ENCODE measurements at regions not wholly inside any gene's neighbourhood (a gene's known extent, or its start where the extent isn't known, plus 50 kb on each side); places are given as distances from the start of the nearest gene placed in this dataset.

GRCh38 chr3:107428051-107428858 lies 51.0 kb downstream of the CCDC54 start:
- H3K4me1 ChIP-seq (replicated peaks in 1 of 2) = peaks cover 12 to 18% of the 10 kb centered on the region in 2 donors
- in situ Hi-C loops (cut with MboI; ENCODE audit: low pct_unique_long_range_greater_than_20kb in 2 of 9, low sequenced_read_pairs in 9 of 9, unreplicated experiment in 9 of 9) = no loop called here
- H3K27ac ChIP-seq = no peak overlapping the region
- no peak overlapping the region for H3K4me3 ChIP-seq
- no peak for ATAC-seq (replicated peaks in 6 of 8)
- 67 to 100% (median 80%) methylated on average over 1 to 4 of the region's 4 CpGs for WGBS, 10 experiments

GRCh38 chr3:107429320-107430181 lies 52.3 kb downstream of the CCDC54 start:
- 0 to 36% (median 10%) methylated on average over 1 to 28 of the region's 37 CpGs for WGBS, 10 experiments
- H3K4me1 ChIP-seq (replicated peaks in 1 of 2) = peaks cover 12 to 18% of the 10 kb centered on the region in 2 donors
- H3K4me3 ChIP-seq = peak overlapping the region; percentile 14 to 34 (median 29)
- in situ Hi-C loops (cut with MboI; ENCODE audit: low pct_unique_long_range_greater_than_20kb in 2 of 9, low sequenced_read_pairs in 9 of 9, unreplicated experiment in 9 of 9) = no loop called here
- peak; percentile 55 to 78 (median 73) for ATAC-seq (replicated peaks in 6 of 8)
- no peak overlapping the region for H3K27ac ChIP-seq

DNA sequence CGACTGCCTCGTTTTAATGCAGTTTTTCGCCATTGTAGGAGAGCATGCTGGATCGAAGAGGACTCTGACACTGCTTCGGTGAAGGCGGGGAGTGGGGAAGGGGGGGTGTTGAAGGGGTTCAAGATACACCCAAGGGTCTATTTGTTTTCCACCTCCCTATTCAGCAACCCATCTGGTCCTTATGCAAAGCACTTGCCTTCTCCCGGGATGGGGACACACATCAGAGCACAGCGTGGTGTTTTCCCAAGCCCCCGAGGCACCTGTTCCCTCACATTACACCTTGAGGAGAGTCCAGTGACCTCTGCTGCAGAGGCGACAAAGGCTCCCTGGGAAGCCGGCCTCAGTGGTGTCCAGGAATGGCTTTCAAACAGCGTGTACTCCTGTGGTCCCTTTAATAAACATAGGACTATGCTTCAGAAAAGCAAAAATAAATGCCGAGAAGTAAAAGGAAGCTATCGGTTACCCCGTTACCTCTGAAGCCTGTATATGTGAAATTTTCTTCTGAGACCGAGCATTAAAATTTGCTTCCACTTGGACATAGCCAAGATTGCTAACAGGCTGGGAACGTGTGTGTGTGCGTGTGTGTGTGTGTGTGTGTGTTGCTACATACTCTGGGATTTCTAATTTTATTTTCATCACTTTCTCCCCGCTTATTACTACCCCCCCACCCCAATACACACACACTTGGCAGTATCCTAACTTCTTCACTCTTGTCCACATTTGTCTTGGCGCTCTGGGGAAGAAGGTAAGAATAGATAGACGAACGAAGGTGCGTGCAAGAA lies 53.2 kb downstream of the CCDC54 start:
- 0 to 77% (median 51%) methylated on average over 1 to 12 of the region's 23 CpGs; no CpG with 5 or more reads in 4 of the 10 experiments for WGBS, 10 experiments
- peak in 2 of 8 experiments; percentile 3 to 8 for ATAC-seq (replicated peaks in 6 of 8)
- Histone ChIP-seq H3K4me3 (peak overlapping the region in 4 of 5 donors; percentile 18 to 34 (median 30)), H3K27ac (no peak overlapping the region), H3K4me1 (replicated peaks in 1 of 2) (peaks cover 12 to 18% of the 10 kb centered on the region in 2 donors)
- in situ Hi-C loops (cut with MboI; ENCODE audit: low pct_unique_long_range_greater_than_20kb in 2 of 9, low sequenced_read_pairs in 9 of 9, unreplicated experiment in 9 of 9) = no loop called here

DNA sequence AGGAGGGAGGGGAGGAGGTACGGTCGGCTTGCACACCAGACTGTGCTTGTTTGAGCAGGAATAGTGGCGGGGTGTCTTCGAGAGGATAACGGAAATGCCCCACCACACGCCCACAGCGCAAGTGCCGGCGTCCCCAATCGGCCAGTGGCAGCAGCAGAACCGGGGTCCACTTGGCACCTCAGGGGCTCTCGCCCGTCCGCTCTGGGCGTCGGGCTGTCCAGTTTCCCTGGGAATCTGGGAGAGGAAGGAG lies 53.7 kb downstream of the CCDC54 start:
- peak in 4 of 8 experiments; percentile 1 to 8 (median 3) for ATAC-seq (replicated peaks in 6 of 8)
- peak overlapping the region in 4 of 5 donors; percentile 39 to 63 (median 48) for H3K4me3 ChIP-seq
- in situ Hi-C loops (cut with MboI; ENCODE audit: low pct_unique_long_range_greater_than_20kb in 2 of 9, low sequenced_read_pairs in 9 of 9, unreplicated experiment in 9 of 9) = no loop called here
- peak overlapping the region in 1 of 2 donors; percentile 76 for H3K27ac ChIP-seq
- H3K4me1 ChIP-seq (replicated peaks in 1 of 2) = peaks cover 12 to 18% of the 10 kb centered on the region in 2 donors
- WGBS, 10 experiments = no CpG with 5 or more reads among the region's 16 CpGs

- Histone ChIP-seq H3K4me3 (peak overlapping the region; percentile 39 to 63 (median 44)), H3K4me1 (replicated peaks in 1 of 2) (peaks cover 12 to 18% of the 10 kb centered on the region in 2 donors), H3K27ac (peak overlapping the region; percentile 15 to 76)
- 0 to 6% (median 0%) methylated on average over 2 to 13 of the region's 83 CpGs; no CpG with 5 or more reads in 5 of the 10 experiments for WGBS, 10 experiments
- in situ Hi-C loops (cut with MboI; ENCODE audit: low pct_unique_long_range_greater_than_20kb in 2 of 9, low sequenced_read_pairs in 9 of 9, unreplicated experiment in 9 of 9) = no loop called here
- ATAC-seq (replicated peaks in 6 of 8) = peak; percentile 62 to 74 (median 66)
Observed at GRCh38 chr3:107431246-107432012, 54.2 kb downstream of the CCDC54 start.

DNA sequence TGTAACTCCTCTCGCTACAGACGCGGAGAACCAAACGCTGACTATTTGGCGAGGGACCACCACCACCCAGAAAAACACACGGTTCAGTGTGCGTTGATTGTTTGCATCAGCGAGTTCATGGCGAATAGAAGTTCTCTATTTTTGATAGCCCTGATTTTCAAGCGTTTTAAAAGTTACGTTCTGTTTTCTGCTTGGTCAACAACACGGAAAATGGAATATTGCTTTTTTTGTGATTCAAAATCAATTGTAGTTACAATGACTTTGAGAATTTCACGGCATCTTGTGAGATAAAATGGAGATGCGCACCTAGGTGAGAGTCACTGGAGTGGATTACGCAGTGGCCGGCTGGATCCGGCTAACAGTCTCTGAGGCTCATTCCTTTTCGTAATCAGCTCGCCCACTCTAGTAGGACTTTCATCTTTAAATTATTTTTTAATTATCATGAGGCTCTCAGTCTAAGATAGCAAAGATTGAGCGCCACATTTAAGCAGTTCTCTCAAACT lies 54.8 kb downstream of the CCDC54 start:
- Histone ChIP-seq H3K4me1 (replicated peaks in 1 of 2) (peaks cover 12 to 18% of the 10 kb centered on the region in 2 donors), H3K4me3 (peak overlapping the region; percentile 39 to 63 (median 44)), H3K27ac (peak overlapping the region; percentile 15 to 76)
- WGBS, 10 experiments = 4 to 44% (median 15%) methylated on average over 3 to 20 of the region's 20 CpGs
- ATAC-seq (replicated peaks in 6 of 8) = peak in 1 of 8 experiments; percentile 2
- in situ Hi-C loops (cut with MboI; ENCODE audit: low pct_unique_long_range_greater_than_20kb in 2 of 9, low sequenced_read_pairs in 9 of 9, unreplicated experiment in 9 of 9) = no loop called here

DNA sequence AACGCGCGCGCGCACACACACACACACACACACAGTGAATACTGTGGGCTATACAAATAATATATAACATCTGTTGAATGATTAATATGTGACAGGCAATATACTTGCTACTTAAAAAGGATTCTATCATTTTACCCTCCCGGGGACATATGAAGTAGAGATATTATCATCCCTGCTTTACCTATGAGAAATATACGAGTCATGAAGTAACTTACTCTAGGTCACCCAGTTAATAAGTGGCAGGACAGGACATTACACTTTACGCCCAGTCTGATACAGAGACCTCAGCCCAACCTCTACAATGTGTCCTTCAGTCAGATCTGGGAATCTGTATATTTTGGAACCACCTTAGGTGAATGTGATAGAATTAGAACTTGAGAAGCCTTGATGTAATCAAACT lies 55.4 kb downstream of the CCDC54 start:
- Histone ChIP-seq H3K4me3 (peak overlapping the region in 1 of 5 donors; percentile 63), H3K27ac (no peak overlapping the region)
- 54 to 97% (median 90%) methylated on average over 5 to 8 of the region's 8 CpGs; no CpG with 5 or more reads in 1 of the 10 experiments for WGBS, 10 experiments

DNA sequence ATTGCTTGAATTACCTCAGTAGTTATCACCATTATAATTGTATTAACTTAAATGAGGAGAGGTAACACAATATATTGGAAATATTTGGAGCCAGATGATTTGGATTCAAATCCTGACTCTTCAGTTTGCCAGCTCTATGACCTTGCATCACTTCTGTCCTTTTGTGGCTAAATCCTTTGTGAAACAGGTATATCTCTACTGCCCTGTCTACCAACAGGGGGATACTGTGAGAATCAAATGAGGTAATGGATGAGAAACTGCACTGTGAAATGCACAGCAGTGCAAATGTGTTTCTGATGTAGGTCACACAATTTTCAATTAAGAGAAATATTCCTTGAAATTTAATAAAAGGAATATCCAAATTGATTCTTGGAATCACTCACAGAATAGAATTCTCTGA lies 58.8 kb downstream of the CCDC54 start:
- H3K4me3 ChIP-seq = no peak overlapping the region
- ATAC-seq (replicated peaks in 6 of 8) = no peak
- in situ Hi-C loops (cut with MboI; ENCODE audit: low pct_unique_long_range_greater_than_20kb in 2 of 9, low sequenced_read_pairs in 9 of 9, unreplicated experiment in 9 of 9) = no loop called here
- H3K4me1 ChIP-seq (replicated peaks in 1 of 2) = peaks cover 2 to 8% of the 10 kb centered on the region in 2 donors
- no peak overlapping the region for H3K27ac ChIP-seq

More for the DNA sequence above, 55.4 kb downstream of the CCDC54 start:
- no peak for ATAC-seq (replicated peaks in 6 of 8)
- in situ Hi-C loops (cut with MboI; ENCODE audit: low pct_unique_long_range_greater_than_20kb in 2 of 9, low sequenced_read_pairs in 9 of 9, unreplicated experiment in 9 of 9) = no loop called here
- peaks cover 12 to 18% of the 10 kb centered on the region in 2 donors for H3K4me1 ChIP-seq (replicated peaks in 1 of 2)

GRCh38 chr3:107438671-107439070 lies 61.4 kb downstream of the CCDC54 start:
- H3K4me1 ChIP-seq (replicated peaks in 1 of 2) = no peaks in the 10 kb centered on the region
- H3K4me3 ChIP-seq = no peak overlapping the region
- H3K27ac ChIP-seq = no peak overlapping the region
- WGBS, 10 experiments = 29 to 100% (median 83%) methylated on average over 1 to 3 of the region's 3 CpGs; no CpG with 5 or more reads in 1 of the 10 experiments
- in situ Hi-C loops (cut with MboI; ENCODE audit: low pct_unique_long_range_greater_than_20kb in 2 of 9, low sequenced_read_pairs in 9 of 9, unreplicated experiment in 9 of 9) = no loop called here
- no peak for ATAC-seq (replicated peaks in 6 of 8)

- WGBS, 10 experiments = 48 to 100% (median 62%) methylated on average over 2 to 6 of the region's 6 CpGs; no CpG with 5 or more reads in 2 of the 10 experiments
- no peak overlapping the region for H3K4me3 ChIP-seq
- in situ Hi-C loops (cut with MboI; ENCODE audit: low pct_unique_long_range_greater_than_20kb in 2 of 9, low sequenced_read_pairs in 9 of 9, unreplicated experiment in 9 of 9) = no loop called here
- H3K27ac ChIP-seq = no peak overlapping the region
- no peak for ATAC-seq (replicated peaks in 6 of 8)
- H3K4me1 ChIP-seq (replicated peaks in 1 of 2) = no peaks in the 10 kb centered on the region
Observed at GRCh38 chr3:107441617-107442016, 64.4 kb downstream of the CCDC54 start.

- WGBS, 10 experiments = 0 to 100% (median 62%) methylated on average over 1 to 2 of the region's 2 CpGs; no CpG with 5 or more reads in 2 of the 10 experiments
- peak in 1 of 8 experiments; percentile 31 for ATAC-seq (replicated peaks in 6 of 8)
- in situ Hi-C loops (cut with MboI; ENCODE audit: low pct_unique_long_range_greater_than_20kb in 2 of 9, low sequenced_read_pairs in 9 of 9, unreplicated experiment in 9 of 9) = no loop called here
Observed at GRCh38 chr3:107443461-107443860, 66.2 kb downstream of the CCDC54 start.

DNA sequence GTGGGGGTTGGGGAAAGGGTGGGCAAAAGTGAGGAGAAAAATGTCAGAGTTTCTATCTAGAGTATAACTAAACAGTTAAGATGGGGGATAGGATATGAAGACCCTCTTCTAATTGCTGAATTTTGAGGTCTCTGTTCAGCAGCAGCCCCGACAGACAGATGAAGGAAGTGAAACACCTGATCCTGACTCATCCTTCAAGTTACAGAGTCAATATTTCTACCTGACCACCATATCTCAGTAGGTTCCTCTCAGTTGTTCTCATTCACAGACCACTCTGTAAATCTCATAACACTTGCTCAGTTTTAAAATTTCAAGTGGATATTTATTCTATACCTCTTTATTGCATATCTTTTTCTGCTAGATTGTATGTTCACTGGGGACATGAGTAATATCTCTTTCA lies 69.5 kb downstream of the CCDC54 start:
- H3K27ac ChIP-seq = no peak overlapping the region
- no peaks in the 10 kb centered on the region for H3K4me1 ChIP-seq (replicated peaks in 1 of 2)
- no peak overlapping the region for H3K4me3 ChIP-seq
- no peak for ATAC-seq (replicated peaks in 6 of 8)
- in situ Hi-C loops (cut with MboI; ENCODE audit: low pct_unique_long_range_greater_than_20kb in 2 of 9, low sequenced_read_pairs in 9 of 9, unreplicated experiment in 9 of 9) = no loop called here
- 0 to 100% (median 67%) methylated on average over 1 of the region's 1 CpG; no CpG with 5 or more reads in 1 of the 10 experiments for WGBS, 10 experiments

More at GRCh38 chr3:107443461-107443860, 66.2 kb downstream of the CCDC54 start:
- Histone ChIP-seq H3K4me3 (no peak overlapping the region), H3K4me1 (replicated peaks in 1 of 2) (no peaks in the 10 kb centered on the region), H3K27ac (no peak overlapping the region)
